ENCODE measurements at regions not wholly inside any gene's neighbourhood (a gene's known extent, or its start where the extent isn't known, plus 50 kb on each side); places are given as distances from the start of the nearest gene placed in this dataset.

GRCh38 chr17:13416748-13417363, 184.9 kb downstream of the HS3ST3A1 start:
- TF ChIP-seq CTCF (IDR thresholded peaks at IDR 0.05; ENCODE audit: control extremely low read depth in 1 of 3, insufficient read depth in 1 of 3, low read depth in 1 of 3, low read length in 3 of 3) (no peak), RXRA (IDR thresholded peaks at IDR 0.05; ENCODE audit: insufficient read depth, low read depth, low read length) (no peak), POLR2A (IDR thresholded peaks at IDR 0.05; ENCODE audit: control extremely low read depth in 1 of 2, low read depth in 2 of 2, low read length in 2 of 2) (no peak), GABPA (IDR thresholded peaks at IDR 0.05; ENCODE audit: borderline replicate concordance, insufficient read depth, low read length) (no peak), CBX8 (IDR thresholded peaks at IDR 0.05; ENCODE audit: borderline replicate concordance, low read depth, low read length) (no peak), POU5F1 (IDR thresholded peaks at IDR 0.05; ENCODE audit: low read depth, low read length) (no peak)
- TF ChIP-seq, protein P1, sequence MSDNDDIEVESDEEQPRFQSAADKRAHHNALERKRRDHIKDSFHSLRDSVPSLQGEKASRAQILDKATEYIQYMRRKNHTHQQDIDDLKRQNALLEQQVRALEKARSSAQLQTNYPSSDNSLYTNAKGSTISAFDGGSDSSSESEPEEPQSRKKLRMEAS (IDR thresholded peaks at IDR 0.05), result no peak
